Astrocyte (in vitro differentiated cells and primary cell): ENCODE measurements at regions not wholly inside any gene's neighbourhood (a gene's known extent, or its start where the extent isn't known, plus 50 kb on each side); places are given as distances from the start of the nearest gene placed in this dataset.

Experiments
- DNase-seq: peaks from one replicate; pipeline ENCODE4 v3.0.0-alpha.2; 2010; ENCODE audit warnings: low read depth
- FAIRE-seq: peaks from 2 replicates; lab custom pipeline; 2011; peaks lifted over from hg19 to GRCh38; lab: Jason Lieb, UNC
- H2AFZ ChIP-seq: 2 replicates; pipeline ENCODE4 v1.6.0; 2012; ENCODE audit warnings: low read depth, low read length, inconsistent platforms
- H3K27ac ChIP-seq: 2 replicates; pipeline ENCODE4 v1.5.1; 2011; ENCODE audit warnings: low read depth, low read length, inconsistent platforms
- H3K27me3 ChIP-seq: 2 replicates; pipeline ENCODE4 v1.6.0; 2011; ENCODE audit warnings: low read length, inconsistent platforms; ENCODE audit not compliant: insufficient read depth
- H3K36me3 ChIP-seq: 2 replicates; pipeline ENCODE4 v1.5.1; 2011; ENCODE audit warnings: low read length, inconsistent platforms; ENCODE audit not compliant: insufficient read depth
- H3K4me1 ChIP-seq: 2 replicates; pipeline ENCODE4 v1.5.1; 2011; ENCODE audit warnings: low read length, inconsistent platforms; ENCODE audit not compliant: insufficient read depth
- H3K4me2 ChIP-seq: 2 replicates; pipeline ENCODE4 v1.6.0; 2012; ENCODE audit warnings: low read length, inconsistent platforms
- H3K4me3 ChIP-seq: 2 replicates; pipeline ENCODE4 v1.5.1; 2011; ENCODE audit warnings: low read depth, mild to moderate bottlenecking, low read length, inconsistent platforms; ENCODE audit not compliant: insufficient read depth
- H3K79me2 ChIP-seq: 2 replicates; pipeline ENCODE4 v1.6.0; 2012; ENCODE audit warnings: mild to moderate bottlenecking, low read length, inconsistent platforms; ENCODE audit not compliant: insufficient read depth
- H3K9ac ChIP-seq: 2 replicates; pipeline ENCODE4 v1.6.0; 2012; ENCODE audit warnings: mild to moderate bottlenecking, low read length, inconsistent platforms
- H3K9me3 ChIP-seq: 2 replicates; pipeline ENCODE4 v1.5.1; 2012; ENCODE audit warnings: low read depth, mild to moderate bottlenecking, low read length, inconsistent platforms; ENCODE audit not compliant: insufficient read depth
- H4K20me1 ChIP-seq: 2 replicates; pipeline ENCODE4 v1.6.0; 2012; ENCODE audit warnings: low read length, inconsistent platforms; ENCODE audit not compliant: insufficient read depth
- H3K27ac Mint-ChIP-seq: one replicate; pipeline ENCODE4 v1.8.0; 2021; ENCODE audit warnings: mild to moderate bottlenecking, mixed read lengths; ENCODE audit not compliant: unreplicated experiment
- H3K27me3 Mint-ChIP-seq: one replicate; pipeline ENCODE4 v1.8.0; 2021; ENCODE audit warnings: low read depth, mixed read lengths; ENCODE audit not compliant: unreplicated experiment
- H3K36me3 Mint-ChIP-seq: one replicate; pipeline ENCODE4 v1.8.0; 2021; ENCODE audit warnings: low read depth, mixed read lengths; ENCODE audit not compliant: unreplicated experiment
- H3K4me1 Mint-ChIP-seq: one replicate; pipeline ENCODE4 v1.8.0; 2021; ENCODE audit warnings: low read depth, mixed read lengths; ENCODE audit not compliant: unreplicated experiment
- H3K4me3 Mint-ChIP-seq: one replicate; pipeline ENCODE4 v1.8.0; 2021; ENCODE audit warnings: mild to moderate bottlenecking, moderate library complexity, mixed read lengths; ENCODE audit not compliant: unreplicated experiment
- H3K9me3 Mint-ChIP-seq: one replicate; pipeline ENCODE4 v1.8.0; 2021; ENCODE audit warnings: mild to moderate bottlenecking, mixed read lengths; ENCODE audit not compliant: unreplicated experiment
- CTCF ChIP-seq: IDR thresholded peaks from 2 replicates; pipeline ENCODE4 v1.5.1; 2011; ENCODE audit warnings: low read depth, mild to moderate bottlenecking, inconsistent platforms, low read length, moderate library complexity; ENCODE audit not compliant: insufficient read depth
- EZH2 ChIP-seq: IDR thresholded peaks from 2 replicates; pipeline ENCODE4 v1.6.1; 2012; ENCODE audit warnings: mild to moderate bottlenecking, low read length, inconsistent platforms; ENCODE audit not compliant: insufficient read depth

GRCh38 chr13:93036380-93036779 lies 190.2 kb upstream of the GPC6 start:
- Mint-ChIP-seq H3K9me3 (peaks cover 6% of the 10 kb centered on the region), H3K27ac (no peak overlapping the region), H3K27me3 (no peaks in the 10 kb centered on the region), H3K36me3 (no peaks in the 10 kb centered on the region), H3K4me1 (peaks cover 3% of the 10 kb centered on the region), H3K4me3 (no peak overlapping the region)
- no peak overlapping the region for H3K9ac ChIP-seq
- no peaks in the 10 kb centered on the region for H4K20me1 ChIP-seq
- H3K4me3 ChIP-seq = no peak overlapping the region
- TF ChIP-seq CTCF = no peak
- H3K27ac ChIP-seq = no peak overlapping the region
- H3K79me2 ChIP-seq = no peaks in the 10 kb centered on the region
- H3K9me3 ChIP-seq = no peaks in the 10 kb centered on the region
- no peaks in the 10 kb centered on the region for H3K4me1 ChIP-seq
- DNase-seq = no peak
- H3K27me3 ChIP-seq = no peaks in the 10 kb centered on the region
- no peaks in the 10 kb centered on the region for H3K36me3 ChIP-seq
- H3K4me2 ChIP-seq = no peak overlapping the region
- no peak overlapping the region for H2AFZ ChIP-seq
- FAIRE-seq = no peak

- FAIRE-seq (no peak), DNase-seq (no peak)
- Histone ChIP-seq H3K36me3 (no peaks in the 10 kb centered on the region), H3K4me2 (no peak overlapping the region), H3K9ac (no peak overlapping the region), H3K79me2 (no peaks in the 10 kb centered on the region), H3K27ac (no peak overlapping the region), H3K4me1 (no peaks in the 10 kb centered on the region), H3K9me3 (no peaks in the 10 kb centered on the region), H3K27me3 (no peaks in the 10 kb centered on the region), H4K20me1 (no peaks in the 10 kb centered on the region), H2AFZ (no peak overlapping the region), H3K4me3 (no peak overlapping the region)
- Mint-ChIP-seq H3K4me3 (no peak overlapping the region), H3K27ac (no peak overlapping the region), H3K9me3 (peaks cover 6% of the 10 kb centered on the region), H3K27me3 (no peaks in the 10 kb centered on the region), H3K4me1 (peaks cover 3% of the 10 kb centered on the region), H3K36me3 (no peaks in the 10 kb centered on the region)
- TF ChIP-seq CTCF = no peak
- no peak for TF ChIP-seq EZH2
Measured at GRCh38 chr13:93037780-93038179, 188.8 kb upstream of the GPC6 start.

GRCh38 chr13:93038187-93038586 lies 188.4 kb upstream of the GPC6 start:
- Histone ChIP-seq H3K4me1 (no peaks in the 10 kb centered on the region), H3K9ac (no peak overlapping the region), H4K20me1 (no peaks in the 10 kb centered on the region), H3K9me3 (no peaks in the 10 kb centered on the region), H3K4me2 (no peak overlapping the region), H3K4me3 (no peak overlapping the region), H3K27me3 (no peaks in the 10 kb centered on the region), H3K27ac (no peak overlapping the region), H3K36me3 (no peaks in the 10 kb centered on the region), H2AFZ (no peak overlapping the region), H3K79me2 (no peaks in the 10 kb centered on the region)
- Mint-ChIP-seq H3K27ac (no peak overlapping the region), H3K4me3 (no peak overlapping the region), H3K36me3 (no peaks in the 10 kb centered on the region), H3K4me1 (peaks cover 3% of the 10 kb centered on the region), H3K27me3 (no peaks in the 10 kb centered on the region), H3K9me3 (peaks cover 6% of the 10 kb centered on the region)
- DNase-seq (no peak), FAIRE-seq (no peak)
- TF ChIP-seq EZH2 (no peak), CTCF (no peak)
